UCSD-AML1 (cell line): ENCODE measurements at regions not wholly inside any gene's neighbourhood (a gene's known extent, or its start where the extent isn't known, plus 50 kb on each side); places are given as distances from the start of the nearest gene placed in this dataset.

Experiments used
- DNase-seq: peaks from one replicate; lab custom pipeline; 2025; ENCODE audit not compliant: unreplicated experiment; lab: John Stamatoyannopoulos, UW

- no peak for DNase-seq
Observed at GRCh38 chr7:79723833-79724618, 270.6 kb upstream of the MAGI2 start.

- DNase-seq, result no peak
Observed at GRCh38 chr7:79722217-79722616, 268.8 kb upstream of the MAGI2 start.

GRCh38 chr7:79719216-79719615 is 265.7 kb upstream of the MAGI2 start:
- no peak for DNase-seq

- no peak for DNase-seq
Observed at GRCh38 chr7:79716329-79716728, 262.9 kb upstream of the MAGI2 start.

- no peak for DNase-seq
Observed at GRCh38 chr7:79714081-79714480, 260.6 kb upstream of the MAGI2 start.

- no peak for DNase-seq
Observed at GRCh38 chr7:79713276-79713675, 259.8 kb upstream of the MAGI2 start.

GRCh38 chr7:79711660-79712059 is 258.2 kb upstream of the MAGI2 start:
- no peak for DNase-seq

- DNase-seq, result no peak
Observed at GRCh38 chr7:79709574-79710409, 256.3 kb upstream of the MAGI2 start.

GRCh38 chr7:79702116-79702515 is 248.6 kb upstream of the MAGI2 start:
- no peak for DNase-seq

- no peak for DNase-seq
Observed at GRCh38 chr7:79692015-79692414, 238.5 kb upstream of the MAGI2 start.

- no peak for DNase-seq
Observed at GRCh38 chr7:79691074-79691473, 237.6 kb upstream of the MAGI2 start.

GRCh38 chr7:79684384-79684783 is 230.9 kb upstream of the MAGI2 start:
- DNase-seq, result no peak

GRCh38 chr7:79683916-79684315 is 230.4 kb upstream of the MAGI2 start:
- DNase-seq, result no peak

- no peak for DNase-seq
Observed at GRCh38 chr7:79683185-79683890, 229.9 kb upstream of the MAGI2 start.

- DNase-seq, result no peak
Observed at GRCh38 chr7:79681454-79681853, 228.0 kb upstream of the MAGI2 start.

GRCh38 chr7:79673969-79674368 is 220.5 kb upstream of the MAGI2 start:
- DNase-seq, result no peak

- DNase-seq, result no peak
Observed at GRCh38 chr7:79673421-79673820, 220.0 kb upstream of the MAGI2 start.

- DNase-seq, result no peak
Observed at GRCh38 chr7:79668292-79668691, 214.8 kb upstream of the MAGI2 start.

- no peak for DNase-seq
Observed at GRCh38 chr7:79666472-79666871, 213.0 kb upstream of the MAGI2 start.

GRCh38 chr7:79664884-79665676 is 211.6 kb upstream of the MAGI2 start:
- no peak for DNase-seq

- no peak for DNase-seq
Observed at GRCh38 chr7:79658304-79658703, 204.8 kb upstream of the MAGI2 start.
